CD4-positive, alpha-beta T cell treated with Interleukin-6 for 4 hours (primary cell): ENCODE measurements at regions not wholly inside any gene's neighbourhood (a gene's known extent, or its start where the extent isn't known, plus 50 kb on each side); places are given as distances from the start of the nearest gene placed in this dataset.
"Not testable (repeated sequence)": the region's sequence is repeated elsewhere in the genome, so short reads cannot be mapped to it uniquely, and the experiment has no call there.

Source experiments
- DNase-seq: peaks from one replicate; pipeline ENCODE4 v3.0.0-alpha.2; 2020; ENCODE audit warnings: mixed read lengths

- DNase-seq: not testable (repeated sequence)
These were observed 109.4 kb upstream of the SGIP1 start for GRCh38 chr1:66424530-66424929.

GRCh38 chr1:66426239-66426853 lies 107.6 kb upstream of the SGIP1 start:
- DNase-seq: no peak

- not testable (repeated sequence) for DNase-seq
These were observed 103.1 kb upstream of the SGIP1 start for GRCh38 chr1:66430815-66431214.

GRCh38 chr1:66431999-66432398 lies 102.0 kb upstream of the SGIP1 start:
- no peak for DNase-seq

GRCh38 chr1:66433611-66434010 lies 100.3 kb upstream of the SGIP1 start:
- no peak for DNase-seq

GRCh38 chr1:66434096-66434495 lies 99.9 kb upstream of the SGIP1 start:
- no peak for DNase-seq

- DNase-seq: no peak
These were observed 98.4 kb upstream of the SGIP1 start for GRCh38 chr1:66435541-66435940.

- peak; percentile 44 for DNase-seq
These were observed 97.4 kb upstream of the SGIP1 start for GRCh38 chr1:66436378-66437135.

- DNase-seq: no peak
These were observed 96.9 kb upstream of the SGIP1 start for GRCh38 chr1:66437136-66437401.

- DNase-seq: no peak
These were observed 95.9 kb upstream of the SGIP1 start for GRCh38 chr1:66438062-66438461.

GRCh38 chr1:66438501-66438900 lies 95.5 kb upstream of the SGIP1 start:
- DNase-seq: no peak

GRCh38 chr1:66439031-66439740 lies 94.8 kb upstream of the SGIP1 start:
- no peak for DNase-seq

GRCh38 chr1:66443793-66444192 lies 90.2 kb upstream of the SGIP1 start:
- DNase-seq: no peak

GRCh38 chr1:66444438-66445265 lies 89.3 kb upstream of the SGIP1 start:
- no peak for DNase-seq

- peak; percentile 73 for DNase-seq
These were observed 88.3 kb upstream of the SGIP1 start for GRCh38 chr1:66445492-66446181.

GRCh38 chr1:66446261-66447001 lies 87.5 kb upstream of the SGIP1 start:
- peak; percentile 39 for DNase-seq

- DNase-seq: no peak
These were observed 83.9 kb upstream of the SGIP1 start for GRCh38 chr1:66450043-66450514.

- DNase-seq: no peak
These were observed 83.1 kb upstream of the SGIP1 start for GRCh38 chr1:66450847-66451246.

- no peak for DNase-seq
These were observed 81.8 kb upstream of the SGIP1 start for GRCh38 chr1:66452162-66452561.

- DNase-seq: no peak
These were observed 81.0 kb upstream of the SGIP1 start for GRCh38 chr1:66452982-66453381.

GRCh38 chr1:66455446-66455845 lies 78.5 kb upstream of the SGIP1 start:
- no peak for DNase-seq

- DNase-seq: no peak
These were observed 73.2 kb upstream of the SGIP1 start for GRCh38 chr1:66460776-66461175.
